GM12891 (cell line): ENCODE measurements at regions not wholly inside any gene's neighbourhood (a gene's known extent, or its start where the extent isn't known, plus 50 kb on each side); places are given as distances from the start of the nearest gene placed in this dataset.

Experiments
- DNase-seq: peaks from one replicate; pipeline ENCODE4 v3.0.0; 2011; ENCODE audit warnings: low spot score; ENCODE audit not compliant: insufficient read length
- FAIRE-seq: peaks from 2 replicates; lab custom pipeline; 2011; peaks lifted over from hg19 to GRCh38; lab: Jason Lieb, UNC
- PAX5 ChIP-seq: IDR thresholded peaks from 2 replicates; pipeline ENCODE4 v1.6.1; 2011; ENCODE audit warnings: low read length, moderate library complexity, mild to moderate bottlenecking; ENCODE audit not compliant: insufficient read depth, severe bottlenecking
- POLR2A ChIP-seq: IDR thresholded peaks from 2 replicates; pipeline ENCODE4 v1.6.1; 2011; ENCODE audit warnings: low read depth, low read length, control low read depth
- POLR2AphosphoS5 ChIP-seq: IDR thresholded peaks from 2 replicates; pipeline ENCODE4 v1.6.1; 2011; ENCODE audit warnings: low read depth, low read length, control low read depth
- POU2F2 ChIP-seq: IDR thresholded peaks from 2 replicates; pipeline ENCODE4 v1.6.1; 2011; ENCODE audit warnings: low read depth, mild to moderate bottlenecking, control low read depth, low read length, moderate library complexity
- SPI1 ChIP-seq: IDR thresholded peaks from 2 replicates; pipeline ENCODE4 v1.6.1; 2011; ENCODE audit warnings: low read depth, low read length, control low read depth
- TAF1 ChIP-seq: IDR thresholded peaks from 2 replicates; pipeline ENCODE4 v1.6.1; 2011; ENCODE audit warnings: low read depth, low read length, control low read depth

DNA sequence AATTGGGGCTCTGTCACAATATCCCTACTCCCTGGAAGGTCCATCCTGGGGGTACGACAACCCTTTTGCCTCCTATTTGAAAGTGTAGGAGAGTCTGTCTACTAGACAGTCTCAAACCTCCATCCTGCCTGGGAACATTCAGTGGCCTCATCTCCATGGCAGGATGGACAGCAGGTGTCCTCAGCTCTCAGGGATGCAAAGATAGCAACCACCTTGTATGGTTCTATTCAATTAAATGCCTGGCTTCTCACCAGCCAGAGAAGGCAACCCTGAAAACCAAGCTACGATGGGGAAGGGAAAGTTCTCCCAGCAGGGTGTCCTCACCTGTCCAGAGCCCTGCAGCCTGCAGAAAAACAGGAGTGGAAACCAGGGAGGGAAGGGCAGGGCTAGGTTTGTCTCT, 164.9 kb downstream of the MIAT start:
- FAIRE-seq (no peak), DNase-seq (no peak)
- no peak for TF ChIP-seq PAX5
- TF ChIP-seq TAF1: no peak
- no peak for TF ChIP-seq SPI1
- no peak for TF ChIP-seq POU2F2

DNA sequence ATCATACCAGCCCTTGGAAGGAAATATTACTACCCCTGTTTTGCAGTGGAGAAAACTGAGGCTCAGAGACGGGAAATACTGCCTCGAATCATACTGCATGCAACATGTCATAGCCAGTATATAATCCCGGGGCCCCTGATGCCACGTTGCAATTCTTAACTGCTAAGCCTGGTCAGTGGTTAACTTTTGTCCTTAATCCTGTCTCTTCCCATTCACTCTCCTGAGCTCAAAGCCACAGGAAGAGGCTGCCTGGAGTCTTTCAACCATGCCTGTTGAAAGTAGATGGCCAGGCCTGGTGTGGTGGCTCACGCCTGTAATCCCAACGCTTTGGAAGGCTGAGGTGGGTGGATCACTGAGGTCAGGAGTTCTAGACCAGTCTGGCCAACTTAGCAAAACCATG, 166.6 kb downstream of the MIAT start:
- DNase-seq: no peak
- no peak for FAIRE-seq

DNA sequence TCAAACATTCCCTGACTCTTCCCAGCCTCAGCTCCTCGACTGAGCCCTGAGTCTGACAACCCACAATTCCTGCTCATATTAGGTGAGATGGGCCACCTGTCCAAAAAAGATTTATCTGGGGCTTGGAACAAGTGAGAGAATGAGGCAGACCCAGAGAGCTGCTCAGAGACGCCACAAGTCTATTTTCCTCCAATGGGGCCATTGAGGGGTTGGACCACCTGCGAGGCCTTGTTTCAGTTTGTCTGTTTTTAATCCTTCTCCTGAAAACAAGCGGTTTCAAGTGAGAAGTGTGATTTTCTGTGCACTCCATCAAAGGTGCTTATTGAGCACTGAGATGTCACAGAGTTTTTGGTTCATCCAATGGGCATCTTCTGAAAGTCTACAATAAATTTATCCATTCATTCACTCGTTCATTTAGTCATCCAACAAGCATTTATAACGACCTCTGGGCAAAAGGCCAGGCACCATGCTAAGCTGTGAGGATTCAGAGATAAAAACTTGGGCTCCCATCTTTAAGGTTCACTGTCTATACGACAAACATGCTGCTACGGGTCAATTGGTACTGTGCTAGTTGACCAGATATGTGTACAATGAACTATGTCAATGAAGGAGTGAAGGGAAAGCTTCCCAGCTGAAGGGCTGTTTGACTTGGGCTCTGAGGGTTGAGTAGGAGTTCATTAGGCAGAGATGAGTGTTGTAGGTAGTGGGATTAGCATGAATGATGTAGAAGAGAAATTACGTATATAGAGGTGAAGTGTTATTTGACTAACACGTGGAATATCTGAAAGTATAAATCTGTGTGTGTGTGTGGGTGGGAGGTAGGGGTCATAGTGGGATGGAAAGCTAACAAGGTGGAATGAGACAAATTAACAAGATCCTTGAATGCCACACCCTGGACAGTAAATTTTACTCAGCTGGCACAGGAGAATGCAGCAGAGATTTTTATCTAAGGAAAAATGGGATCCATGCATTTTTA, 168.9 kb downstream of the MIAT start:
- TF ChIP-seq TAF1: no peak
- no peak for TF ChIP-seq SPI1
- no peak for TF ChIP-seq PAX5
- no peak for TF ChIP-seq POLR2A
- TF ChIP-seq POLR2AphosphoS5: no peak
- no peak for TF ChIP-seq POU2F2
- no peak for FAIRE-seq

More for the DNA sequence above, 166.6 kb downstream of the MIAT start:
- TF ChIP-seq PAX5 (no peak), SPI1 (no peak), POLR2AphosphoS5 (no peak), TAF1 (no peak), POLR2A (no peak), POU2F2 (no peak)

DNA sequence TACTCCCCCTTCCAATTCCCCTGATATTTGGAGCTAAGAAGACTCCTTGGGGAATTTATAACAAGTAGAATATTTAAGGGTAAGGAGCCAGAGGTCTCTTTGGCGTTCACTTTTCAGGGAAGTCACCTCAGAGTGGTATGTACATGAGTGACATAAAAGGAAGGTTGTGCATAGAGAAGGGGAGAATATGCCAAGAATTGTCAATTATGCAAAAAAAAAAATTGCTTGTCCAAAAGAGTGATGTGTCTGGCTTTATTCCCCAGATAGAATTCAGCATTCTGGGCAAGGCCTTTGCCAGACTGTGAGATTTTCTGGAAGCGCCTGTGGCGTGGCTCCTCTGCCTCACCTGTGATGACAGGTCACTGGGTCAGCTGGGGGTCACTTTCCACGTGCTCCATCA, 170.2 kb downstream of the MIAT start:
- no peak for DNase-seq
- TF ChIP-seq TAF1 (no peak), SPI1 (no peak), POU2F2 (no peak), POLR2A (no peak), POLR2AphosphoS5 (no peak), PAX5 (no peak)
- FAIRE-seq: no peak

More for the DNA sequence above, 168.9 kb downstream of the MIAT start:
- DNase-seq: no peak

DNA sequence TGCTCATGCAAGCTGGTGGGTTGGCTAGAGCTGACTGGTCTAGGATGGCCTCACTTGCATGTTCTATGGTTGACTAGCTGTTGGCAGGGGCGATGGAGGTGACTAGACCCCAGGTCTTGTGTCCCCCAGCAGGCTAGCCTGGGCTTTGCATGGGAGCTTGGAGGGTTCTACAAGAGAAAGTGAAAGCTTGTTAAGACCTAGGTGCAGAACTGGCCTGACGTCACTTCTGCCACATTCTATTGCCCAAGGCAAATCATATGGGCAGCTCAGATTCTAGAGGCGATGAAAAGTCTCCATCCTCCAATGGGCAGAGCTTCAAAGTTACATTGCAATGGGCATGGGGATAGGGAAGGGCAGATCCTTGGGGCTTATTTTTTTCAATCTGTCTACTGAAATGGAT, 170.9 kb downstream of the MIAT start:
- FAIRE-seq (no peak), DNase-seq (no peak)
- TF ChIP-seq PAX5 (no peak), POU2F2 (no peak), TAF1 (no peak), SPI1 (no peak), POLR2AphosphoS5 (no peak), POLR2A (no peak)

DNA sequence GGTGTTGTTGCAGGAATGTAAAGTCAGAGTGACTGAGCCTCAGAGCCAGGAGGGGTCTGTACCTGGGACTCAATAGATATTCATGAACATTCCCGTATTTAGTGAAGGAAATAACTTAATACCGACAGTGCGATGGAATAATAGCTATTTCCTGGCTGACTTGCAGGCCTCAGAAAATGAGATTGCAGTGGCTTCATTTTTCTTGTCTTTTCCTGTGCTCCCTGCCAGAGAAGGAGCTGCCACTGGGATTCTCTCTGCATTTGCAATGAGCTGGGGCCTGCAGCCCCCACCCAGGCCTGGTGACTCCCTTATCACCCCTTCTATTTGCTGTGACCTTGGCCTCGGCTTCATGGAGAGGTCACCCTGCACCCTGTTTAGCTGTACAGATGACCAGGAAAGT, 173.4 kb downstream of the MIAT start:
- TF ChIP-seq POU2F2 (no peak), POLR2AphosphoS5 (no peak), SPI1 (no peak), PAX5 (no peak), TAF1 (no peak), POLR2A (no peak)
- FAIRE-seq (no peak), DNase-seq (no peak)

DNA sequence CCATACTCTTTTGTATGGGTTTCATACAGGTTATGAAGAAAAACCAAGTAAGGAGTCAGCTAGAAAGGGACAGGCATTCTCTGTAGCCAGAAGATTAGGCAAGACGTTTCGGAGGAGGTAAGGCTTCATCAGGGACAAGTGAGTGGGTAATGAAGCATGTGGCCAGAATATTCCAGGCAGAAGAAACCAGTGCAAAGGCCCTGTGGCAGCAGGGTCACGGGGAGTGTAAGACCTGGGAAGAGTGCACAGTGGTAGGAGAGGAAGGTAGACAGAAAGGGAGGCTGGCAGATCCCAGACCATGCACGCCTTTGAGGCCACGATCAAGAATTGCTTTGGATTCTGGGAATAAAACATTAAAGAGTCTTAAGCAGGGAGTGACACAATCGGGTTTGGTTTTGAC, 177.6 kb downstream of the MIAT start:
- no peak for DNase-seq
- no peak for TF ChIP-seq POU2F2
- TF ChIP-seq POLR2AphosphoS5: no peak
- no peak for TF ChIP-seq SPI1
- no peak for TF ChIP-seq TAF1
- FAIRE-seq: no peak

DNA sequence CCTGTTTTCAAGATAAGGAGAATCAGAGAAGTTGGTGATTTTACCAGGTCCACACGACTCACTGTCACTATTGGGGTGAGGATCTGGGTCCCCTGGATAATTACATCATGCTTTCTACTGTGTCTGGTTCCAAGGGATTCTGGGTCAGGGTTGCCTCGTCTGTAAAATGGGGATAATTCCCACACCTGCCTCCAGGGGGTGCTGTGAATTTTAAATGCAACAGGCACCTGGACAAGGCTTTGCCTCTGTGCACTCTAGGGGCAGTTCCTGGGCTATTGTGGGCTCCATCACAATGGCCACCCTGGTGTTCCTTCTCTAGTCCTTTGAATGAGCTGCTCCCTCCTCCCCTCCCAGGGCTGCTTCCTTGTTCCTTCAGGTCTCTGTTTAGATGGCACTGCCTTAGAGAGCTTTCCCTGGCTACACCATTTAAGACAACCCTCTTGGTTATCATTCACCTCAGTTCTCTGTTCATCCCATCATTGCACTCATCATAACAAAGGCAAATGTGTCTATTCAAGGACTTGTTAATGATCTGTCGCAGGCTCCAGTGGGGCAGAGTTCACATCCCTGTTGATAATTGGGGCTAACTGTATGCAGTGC, 178.6 kb downstream of the MIAT start:
- TF ChIP-seq POU2F2 (peak; percentile 13; the same call in 1 of the 2 replicates), POLR2AphosphoS5 (no peak)
- DNase-seq (peak; percentile 37), FAIRE-seq (peak; percentile 47)

DNA sequence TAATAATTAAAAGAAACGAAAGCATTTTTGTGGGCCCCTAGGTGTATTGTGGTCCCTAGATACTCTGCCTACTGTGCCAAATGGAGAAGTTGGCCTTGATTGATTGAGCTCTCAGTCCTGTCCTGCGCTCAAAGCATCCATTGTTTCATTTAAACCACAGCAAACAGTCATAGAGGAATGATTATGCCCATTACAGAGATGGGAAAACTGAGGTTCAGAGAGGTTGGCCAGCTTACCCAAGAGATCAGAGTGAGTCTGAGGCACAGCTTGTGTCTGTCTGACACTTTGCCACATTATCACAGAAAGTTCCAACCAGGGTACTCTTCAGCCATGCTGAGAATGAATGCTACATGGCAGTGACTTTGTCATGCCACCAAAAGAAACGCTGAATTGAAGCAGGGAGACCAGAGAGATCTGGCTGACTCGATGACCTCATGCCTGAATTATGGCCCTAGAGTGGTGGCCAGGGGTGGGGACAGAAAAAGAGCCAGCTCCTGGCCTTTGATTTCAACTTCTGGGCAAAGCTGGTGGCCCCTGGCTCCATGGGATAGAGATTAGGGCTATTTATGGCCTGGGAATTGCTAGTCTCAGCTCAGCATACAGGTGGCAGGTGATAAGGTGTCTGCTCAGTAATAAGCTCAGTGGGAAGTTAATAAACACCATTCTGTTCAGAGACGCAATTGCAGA, 180.5 kb downstream of the MIAT start:
- TF ChIP-seq TAF1 (no peak), POU2F2 (no peak), POLR2A (no peak), POLR2AphosphoS5 (no peak), PAX5 (no peak), SPI1 (no peak)
- DNase-seq (no peak), FAIRE-seq (no peak)
